B cell (primary cell): ENCODE measurements at regions not wholly inside any gene's neighbourhood (a gene's known extent, or its start where the extent isn't known, plus 50 kb on each side); places are given as distances from the start of the nearest gene placed in this dataset.

Source experiments
- CTCF ChIP-seq: fragments of 200-600 bp; IDR thresholded peaks from one replicate; pipeline ENCODE4 v1.8.0; 2022; ENCODE audit warnings: antibody characterized with exemption, mild to moderate bottlenecking
- EZH2 ChIP-seq: IDR thresholded peaks from 2 replicates; pipeline ENCODE4 v1.6.1; 2012; ENCODE audit warnings: borderline replicate concordance, low read depth, mild to moderate bottlenecking, moderate library complexity, low read length; ENCODE audit not compliant: insufficient read depth, poor library complexity, severe bottlenecking

DNA sequence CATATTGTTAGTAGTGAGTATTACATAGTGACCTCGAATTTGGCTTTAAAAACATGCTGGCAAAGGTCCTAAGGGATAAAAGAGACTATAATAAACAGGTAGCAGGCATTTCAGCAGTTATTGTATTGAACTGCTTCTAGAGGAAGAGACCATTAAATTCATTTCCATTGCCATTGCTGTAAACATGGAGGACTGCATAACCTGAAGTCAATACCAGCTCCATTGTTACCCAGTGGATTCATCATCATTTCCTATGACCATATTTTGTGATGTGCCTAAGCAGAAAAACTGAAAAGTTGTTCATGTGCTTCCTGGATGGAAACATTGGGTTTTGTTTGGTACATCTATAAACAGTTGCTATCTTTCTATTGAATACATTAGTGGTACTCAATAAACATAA is 482.5 kb upstream of the UBE2E2 start:
- no peak for TF ChIP-seq CTCF
- no peak for TF ChIP-seq EZH2
